ENCODE measurements at regions not wholly inside any gene's neighbourhood (a gene's known extent, or its start where the extent isn't known, plus 50 kb on each side); places are given as distances from the start of the nearest gene placed in this dataset.

GRCh38 chr2:133788386-133788785, 220.1 kb upstream of the NCKAP5 start:
- ChIA-PET CTCF (no interaction called here), POLR2A (no interaction called here)
- Mint-ChIP-seq H3K4me3 (no peak overlapping the region), H3K4me1 (ENCODE audit: low read depth) (no peaks in the 10 kb centered on the region), H3K9me3 (peaks cover 4% of the 10 kb centered on the region), H3K27ac (no peak overlapping the region), H3K27me3 (peaks cover 2% of the 10 kb centered on the region), H3K36me3 (no peaks in the 10 kb centered on the region)
- DNase-seq, result no peak
- intact Hi-C loops (cut with micrococcal nuclease), result no loop called here

- Mint-ChIP-seq H3K27me3 (peaks cover 2% of the 10 kb centered on the region), H3K27ac (no peak overlapping the region), H3K36me3 (no peaks in the 10 kb centered on the region), H3K4me1 (ENCODE audit: low read depth) (no peaks in the 10 kb centered on the region), H3K9me3 (peaks cover 15% of the 10 kb centered on the region), H3K4me3 (no peak overlapping the region)
- ChIA-PET POLR2A (no interaction called here), CTCF (no interaction called here)
- intact Hi-C loops (cut with micrococcal nuclease), result no loop called here
- DNase-seq, result no peak
These were observed 221.5 kb upstream of the NCKAP5 start for GRCh38 chr2:133789743-133790142.

- H3K4me1 Mint-ChIP-seq (ENCODE audit: low read depth), result no peaks in the 10 kb centered on the region
- no peaks in the 10 kb centered on the region for H3K36me3 Mint-ChIP-seq
- peaks cover 18% of the 10 kb centered on the region for H3K9me3 Mint-ChIP-seq
- DNase-seq, result no peak
- H3K27ac Mint-ChIP-seq, result no peak overlapping the region
- ChIA-PET CTCF (no interaction called here), POLR2A (no interaction called here)
- intact Hi-C loops (cut with micrococcal nuclease), result no loop called here
- peaks cover 1% of the 10 kb centered on the region for H3K27me3 Mint-ChIP-seq
- H3K4me3 Mint-ChIP-seq, result no peak overlapping the region
These were observed 222.4 kb upstream of the NCKAP5 start for GRCh38 chr2:133790711-133791110.

- Mint-ChIP-seq H3K4me1 (ENCODE audit: low read depth) (no peaks in the 10 kb centered on the region), H3K9me3 (peaks cover 20% of the 10 kb centered on the region), H3K27ac (no peak overlapping the region), H3K36me3 (no peaks in the 10 kb centered on the region), H3K4me3 (no peak overlapping the region), H3K27me3 (no peaks in the 10 kb centered on the region)
- DNase-seq, result no peak
- CTCF ChIA-PET, result no interaction called here
- POLR2A ChIA-PET, result no interaction called here
- intact Hi-C loops (cut with micrococcal nuclease), result no loop called here
These were observed 222.9 kb upstream of the NCKAP5 start for GRCh38 chr2:133791191-133791590.

- ChIA-PET POLR2A (no interaction called here), CTCF (no interaction called here)
- H3K27me3 Mint-ChIP-seq, result no peaks in the 10 kb centered on the region
- H3K4me3 Mint-ChIP-seq, result no peak overlapping the region
- H3K4me1 Mint-ChIP-seq (ENCODE audit: low read depth), result no peaks in the 10 kb centered on the region
- no peak for DNase-seq
- no peak overlapping the region for H3K27ac Mint-ChIP-seq
- H3K36me3 Mint-ChIP-seq, result no peaks in the 10 kb centered on the region
- H3K9me3 Mint-ChIP-seq, result peaks cover 22% of the 10 kb centered on the region
- intact Hi-C loops (cut with micrococcal nuclease), result no loop called here
These were observed 224.0 kb upstream of the NCKAP5 start for GRCh38 chr2:133792223-133792622.

GRCh38 chr2:133794114-133794513, 225.9 kb upstream of the NCKAP5 start:
- Mint-ChIP-seq H3K27ac (no peak overlapping the region), H3K4me3 (no peak overlapping the region), H3K4me1 (ENCODE audit: low read depth) (no peaks in the 10 kb centered on the region), H3K27me3 (peaks cover 3% of the 10 kb centered on the region), H3K36me3 (no peaks in the 10 kb centered on the region), H3K9me3 (peaks cover 26% of the 10 kb centered on the region)
- POLR2A ChIA-PET, result no interaction called here
- DNase-seq, result no peak
- intact Hi-C loops (cut with micrococcal nuclease), result no loop called here
- CTCF ChIA-PET, result no interaction called here

- POLR2A ChIA-PET, result no interaction called here
- Mint-ChIP-seq H3K9me3 (peaks cover 6% of the 10 kb centered on the region), H3K4me3 (no peak overlapping the region), H3K27ac (no peak overlapping the region), H3K4me1 (ENCODE audit: low read depth) (no peaks in the 10 kb centered on the region), H3K36me3 (no peaks in the 10 kb centered on the region), H3K27me3 (peaks cover 20% of the 10 kb centered on the region)
- CTCF ChIA-PET, result no interaction called here
- intact Hi-C loops (cut with micrococcal nuclease), result no loop called here
- no peak for DNase-seq
These were observed 233.7 kb upstream of the NCKAP5 start for GRCh38 chr2:133801946-133802345.

GRCh38 chr2:133802409-133803039, 234.3 kb upstream of the NCKAP5 start:
- Mint-ChIP-seq H3K4me1 (ENCODE audit: low read depth) (no peaks in the 10 kb centered on the region), H3K4me3 (no peak overlapping the region), H3K27ac (no peak overlapping the region), H3K27me3 (peaks cover 22% of the 10 kb centered on the region), H3K9me3 (peaks cover 2% of the 10 kb centered on the region), H3K36me3 (no peaks in the 10 kb centered on the region)
- no peak for DNase-seq
- CTCF ChIA-PET, result no interaction called here
- POLR2A ChIA-PET, result no interaction called here
- intact Hi-C loops (cut with micrococcal nuclease), result no loop called here

GRCh38 chr2:133806564-133806963, 238.3 kb upstream of the NCKAP5 start:
- CTCF ChIA-PET, result no interaction called here
- POLR2A ChIA-PET, result no interaction called here
- H3K27me3 Mint-ChIP-seq, result peaks cover 12% of the 10 kb centered on the region
- H3K36me3 Mint-ChIP-seq, result no peaks in the 10 kb centered on the region
- no peak overlapping the region for H3K27ac Mint-ChIP-seq
- intact Hi-C loops (cut with micrococcal nuclease), result no loop called here
- no peak for DNase-seq
- H3K4me3 Mint-ChIP-seq, result no peak overlapping the region
- H3K4me1 Mint-ChIP-seq (ENCODE audit: low read depth), result no peaks in the 10 kb centered on the region
- H3K9me3 Mint-ChIP-seq, result peaks cover 7% of the 10 kb centered on the region

- H3K36me3 Mint-ChIP-seq, result no peaks in the 10 kb centered on the region
- ChIA-PET POLR2A (no interaction called here), CTCF (no interaction called here)
- peaks cover 8% of the 10 kb centered on the region for H3K27me3 Mint-ChIP-seq
- H3K27ac Mint-ChIP-seq, result no peak overlapping the region
- intact Hi-C loops (cut with micrococcal nuclease), result no loop called here
- no peak for DNase-seq
- peaks cover 7% of the 10 kb centered on the region for H3K9me3 Mint-ChIP-seq
- no peak overlapping the region for H3K4me3 Mint-ChIP-seq
- H3K4me1 Mint-ChIP-seq (ENCODE audit: low read depth), result no peaks in the 10 kb centered on the region
These were observed 241.2 kb upstream of the NCKAP5 start for GRCh38 chr2:133809485-133809884.

- Mint-ChIP-seq H3K4me1 (ENCODE audit: low read depth) (no peaks in the 10 kb centered on the region), H3K27me3 (peaks cover 10% of the 10 kb centered on the region), H3K9me3 (peaks cover 7% of the 10 kb centered on the region), H3K27ac (no peak overlapping the region), H3K36me3 (no peaks in the 10 kb centered on the region), H3K4me3 (no peak overlapping the region)
- intact Hi-C loops (cut with micrococcal nuclease), result no loop called here
- ChIA-PET POLR2A (no interaction called here), CTCF (no interaction called here)
- DNase-seq, result no peak
These were observed 242.3 kb upstream of the NCKAP5 start for GRCh38 chr2:133810559-133810958.

GRCh38 chr2:133811409-133812125, 243.3 kb upstream of the NCKAP5 start:
- intact Hi-C loops (cut with micrococcal nuclease), result no loop called here
- ChIA-PET POLR2A (no interaction called here), CTCF (no interaction called here)
- Mint-ChIP-seq H3K27me3 (peaks cover 10% of the 10 kb centered on the region), H3K4me3 (no peak overlapping the region), H3K36me3 (no peaks in the 10 kb centered on the region), H3K27ac (no peak overlapping the region), H3K9me3 (peaks cover 7% of the 10 kb centered on the region), H3K4me1 (ENCODE audit: low read depth) (no peaks in the 10 kb centered on the region)
- no peak for DNase-seq

- Mint-ChIP-seq H3K4me3 (no peak overlapping the region), H3K36me3 (no peaks in the 10 kb centered on the region), H3K27me3 (peaks cover 6% of the 10 kb centered on the region), H3K4me1 (ENCODE audit: low read depth) (no peaks in the 10 kb centered on the region), H3K9me3 (peaks cover 7% of the 10 kb centered on the region), H3K27ac (no peak overlapping the region)
- no peak for DNase-seq
- intact Hi-C loops (cut with micrococcal nuclease), result no loop called here
- POLR2A ChIA-PET, result no interaction called here
- CTCF ChIA-PET, result no interaction called here
These were observed 244.8 kb upstream of the NCKAP5 start for GRCh38 chr2:133812826-133813617.
